Ammon's horn (tissue), 1 donor: ENCODE measurements at regions not wholly inside any gene's neighbourhood (a gene's known extent, or its start where the extent isn't known, plus 50 kb on each side); places are given as distances from the start of the nearest gene placed in this dataset.

ENCODE experiments used
- DNase-seq: peaks from one replicate; pipeline ENCODE4 v3.0.0-alpha.2; 2016; ENCODE audit warnings: low spot score

DNA sequence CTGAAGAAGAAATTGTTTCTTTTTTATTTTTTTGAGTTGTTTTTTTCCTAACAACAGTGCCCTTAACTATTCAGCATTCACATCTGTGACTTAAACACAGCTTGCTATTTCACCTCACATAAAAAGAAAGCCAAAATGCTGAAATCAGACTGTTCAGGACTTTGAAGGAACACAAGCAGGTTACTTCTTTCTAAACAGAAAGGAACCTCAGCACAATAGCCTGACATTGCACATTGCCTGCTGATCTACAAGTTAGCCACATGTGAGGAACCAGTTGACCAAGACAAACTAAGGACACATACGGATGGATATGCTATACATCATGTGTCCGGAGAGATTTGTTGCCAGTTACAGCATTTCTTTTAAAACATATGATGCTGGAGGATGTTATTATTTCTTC lies 331.1 kb downstream of the FSIP2 start:
- no peak for DNase-seq

DNA sequence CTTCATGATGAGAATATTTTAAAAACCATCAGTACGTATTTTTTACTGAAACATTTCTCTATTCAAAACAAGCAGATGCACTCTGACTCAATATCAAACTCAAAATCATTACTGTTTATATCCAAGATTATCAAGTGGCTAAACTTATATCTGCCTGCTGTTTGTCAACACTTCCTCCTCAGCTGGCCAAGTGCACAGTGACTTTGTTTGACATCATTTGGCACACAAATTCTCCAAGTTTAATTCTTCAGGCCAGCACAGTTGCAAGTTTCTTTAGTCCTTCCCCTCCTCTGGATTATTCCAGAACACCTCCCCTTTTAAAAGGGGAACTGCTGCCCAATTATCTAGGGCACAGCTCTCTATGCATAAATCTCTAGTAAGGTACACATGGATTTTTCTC lies 346.6 kb downstream of the FSIP2 start:
- no peak for DNase-seq

DNA sequence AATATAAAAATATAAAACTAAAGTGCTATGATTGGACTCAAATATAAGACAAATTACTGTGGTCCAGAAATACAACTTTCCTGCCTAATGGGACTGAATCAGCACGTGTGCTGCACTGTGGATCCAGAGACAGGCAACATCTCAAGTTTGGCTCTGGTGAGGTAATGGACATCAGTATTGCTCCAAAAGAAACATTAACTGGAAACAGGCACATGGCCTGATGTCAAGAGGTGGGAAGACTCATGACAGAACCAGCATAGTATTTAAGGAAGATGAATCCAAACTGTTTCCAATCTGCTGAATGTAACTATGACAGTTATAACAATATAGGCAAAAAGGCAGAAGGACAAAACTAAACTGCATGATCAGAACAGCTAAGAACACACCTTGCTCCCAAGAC lies 354.6 kb downstream of the FSIP2 start:
- no peak for DNase-seq

DNA sequence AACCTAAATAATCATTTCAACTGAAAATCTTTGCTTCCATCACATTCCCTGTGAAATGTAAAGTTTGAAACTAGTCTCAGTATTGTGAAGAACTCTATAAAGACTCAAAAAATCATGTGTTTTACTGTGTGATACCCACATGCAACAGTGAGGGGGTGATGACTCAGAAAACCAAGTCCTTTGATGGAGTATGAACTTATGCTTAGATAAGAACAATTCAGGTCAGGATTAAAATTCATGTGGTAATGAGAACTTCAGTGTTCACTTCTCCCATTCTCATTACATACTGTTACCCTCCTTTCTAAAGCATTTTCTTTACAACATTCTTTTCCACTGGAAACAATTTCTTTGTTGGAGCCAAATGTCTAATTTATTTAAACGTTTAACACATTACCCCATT lies 360.2 kb downstream of the FSIP2 start:
- DNase-seq: no peak

DNA sequence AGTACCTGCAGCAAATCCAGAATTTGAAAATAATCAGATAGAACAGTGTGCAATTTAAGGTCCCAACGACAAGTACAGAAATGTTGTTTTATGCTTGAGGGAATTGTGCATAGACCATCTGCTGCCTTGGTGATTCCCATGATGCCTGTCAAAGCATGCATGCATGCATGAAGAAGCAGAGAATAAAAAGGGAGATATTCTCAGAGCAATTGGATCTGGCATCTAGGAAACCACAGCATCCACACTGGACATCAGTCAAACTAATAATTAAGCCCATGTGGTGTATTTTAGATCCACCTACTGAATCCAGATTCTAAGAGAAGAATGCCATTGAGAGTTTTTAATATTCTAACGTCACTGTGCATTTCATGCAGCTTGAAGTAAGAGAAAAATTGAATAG lies 361.2 kb downstream of the FSIP2 start:
- DNase-seq: peak; percentile 5

DNA sequence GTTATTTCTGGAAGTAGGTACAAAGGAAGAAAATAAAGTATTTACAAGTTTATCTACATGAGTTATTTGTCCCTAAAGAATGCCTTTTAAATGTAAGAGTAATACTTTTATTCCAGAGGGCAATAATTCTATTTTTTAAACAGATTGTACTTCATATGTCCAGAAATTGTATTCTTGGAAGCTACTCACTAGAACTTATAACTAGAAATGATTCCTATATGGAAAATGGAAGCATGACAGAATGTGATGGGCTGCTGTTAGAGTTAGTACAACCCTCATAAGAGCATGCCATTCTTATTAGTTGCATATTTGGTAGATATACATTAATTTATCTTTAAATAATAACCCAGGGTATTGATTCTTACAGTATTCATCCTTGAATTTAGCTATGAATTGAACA lies 362.0 kb downstream of the FSIP2 start:
- DNase-seq: no peak

DNA sequence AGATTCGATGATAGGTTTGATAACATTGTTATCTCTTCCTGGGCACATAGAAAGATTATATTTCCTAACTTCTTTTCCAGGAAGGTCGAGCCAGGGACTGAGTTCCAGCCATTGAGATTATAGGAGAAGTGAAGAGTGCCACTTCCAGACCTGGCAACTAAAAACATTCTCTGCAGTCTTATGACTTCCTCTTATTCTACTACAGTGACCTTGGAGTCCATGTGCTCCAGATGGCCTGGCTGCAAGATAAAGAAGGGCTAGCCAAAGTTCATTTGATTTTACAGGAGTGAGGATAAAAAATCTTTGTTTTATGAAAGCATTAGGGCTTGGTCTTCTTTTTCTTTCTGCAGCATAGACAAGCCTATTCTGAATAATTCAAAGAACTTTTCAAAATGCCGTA lies 363.0 kb downstream of the FSIP2 start:
- no peak for DNase-seq

DNA sequence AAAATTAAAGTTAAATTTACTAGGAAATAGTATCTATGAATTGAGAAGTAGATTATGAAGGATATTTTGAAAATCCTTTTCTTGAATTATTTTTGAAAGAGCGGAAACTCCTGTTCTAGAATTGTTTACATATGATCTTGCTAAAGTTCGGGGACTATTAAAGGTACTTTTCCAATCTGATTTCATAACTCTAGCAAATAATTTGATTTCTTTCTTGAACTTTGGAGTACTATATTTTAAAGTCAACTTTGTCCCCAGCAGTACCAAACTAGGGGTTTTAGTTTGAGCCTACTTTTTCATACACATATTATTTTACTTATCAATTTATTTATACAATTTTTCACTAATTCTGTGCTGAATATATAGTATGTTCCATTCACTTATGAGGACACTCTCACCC lies 364.7 kb downstream of the FSIP2 start:
- DNase-seq: no peak

DNA sequence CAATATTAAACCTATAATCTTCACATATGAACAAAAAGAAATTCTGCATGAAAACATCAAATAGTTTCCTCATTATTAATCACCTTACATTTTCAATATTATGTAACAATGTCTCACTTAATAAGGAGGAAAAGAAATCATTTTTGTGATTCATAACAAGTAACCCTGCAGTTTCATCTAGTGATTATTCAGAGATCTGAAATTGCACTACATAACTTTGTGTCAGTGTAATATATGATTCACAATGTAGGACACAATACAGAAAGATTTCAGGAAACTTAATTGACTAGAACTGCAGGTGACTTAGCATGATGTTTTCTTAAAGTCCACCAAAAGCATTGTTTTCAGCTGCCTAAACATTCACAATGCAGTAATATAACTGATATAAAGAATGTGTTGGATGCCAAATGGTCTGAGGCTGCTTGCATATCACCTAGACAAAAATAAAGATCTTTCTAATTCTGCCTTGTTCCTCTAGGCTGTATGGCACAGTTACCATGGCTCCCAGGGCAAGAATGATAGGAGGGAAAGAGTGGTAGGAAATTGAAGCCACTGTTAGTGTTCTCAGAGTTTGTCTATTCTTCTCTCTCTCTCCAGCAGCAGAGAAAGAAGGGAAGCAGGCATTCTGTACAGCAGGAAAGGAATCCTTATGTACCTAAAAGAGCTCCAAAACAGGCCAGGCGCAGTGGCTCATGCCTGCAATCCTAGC lies 366.6 kb downstream of the FSIP2 start:
- no peak for DNase-seq

DNA sequence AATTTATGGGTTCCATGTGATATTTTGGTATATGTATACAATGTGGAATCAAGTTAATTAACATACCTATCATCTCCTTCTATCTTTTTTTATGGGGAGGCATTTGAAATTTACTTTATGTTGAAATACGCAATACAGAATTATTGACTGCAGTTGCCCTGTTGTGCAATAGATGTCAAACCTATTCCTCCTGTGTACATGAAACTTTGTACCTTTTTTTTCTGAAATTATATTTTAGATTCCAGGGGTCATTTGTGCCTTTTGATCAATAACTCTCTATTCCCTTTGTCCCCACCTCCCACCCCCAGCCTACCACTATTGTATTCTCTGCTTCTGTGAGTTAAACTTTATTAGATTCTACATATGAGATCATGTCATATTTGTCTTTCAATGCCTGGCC lies 369.9 kb downstream of the FSIP2 start:
- DNase-seq: no peak

DNA sequence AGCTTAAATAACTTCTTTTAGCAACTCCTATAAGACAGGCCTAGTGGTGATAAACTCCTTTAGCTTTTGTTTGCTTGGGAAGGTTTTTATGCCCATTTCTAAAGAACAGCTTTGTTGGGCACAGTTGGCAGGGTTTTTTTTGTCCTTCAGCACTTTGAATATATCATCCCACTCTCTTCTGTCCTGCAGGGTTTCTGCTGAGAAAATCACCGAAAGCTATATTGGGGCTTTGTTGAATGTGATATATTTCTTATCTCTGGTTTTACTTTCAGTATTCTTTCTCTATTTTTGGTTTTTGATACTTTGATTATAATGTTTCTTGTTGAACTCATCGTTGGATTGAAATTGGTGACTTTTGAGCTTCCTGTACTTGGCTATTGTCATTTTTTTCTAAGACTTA lies 372.8 kb upstream of the ZC3H15 start:
- DNase-seq: no peak

DNA sequence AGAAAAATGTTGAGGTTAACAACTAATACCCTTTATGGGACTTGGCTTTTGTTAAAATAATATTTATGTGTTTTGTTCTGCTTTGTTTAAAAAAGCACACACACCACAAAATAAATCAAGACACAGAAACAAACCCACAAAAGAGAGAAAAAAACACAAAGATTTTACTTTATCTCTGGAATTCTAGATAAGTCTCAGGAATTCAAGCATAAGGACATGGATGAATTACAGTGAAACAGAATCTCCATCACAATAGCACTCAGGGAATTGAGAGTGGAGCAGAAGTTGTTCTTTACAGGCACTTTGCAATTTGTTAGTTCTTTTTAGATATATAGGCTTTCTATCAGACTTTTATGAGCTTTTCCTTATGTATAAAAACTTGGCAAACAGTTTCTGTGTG lies 360.9 kb upstream of the ZC3H15 start:
- DNase-seq: no peak

DNA sequence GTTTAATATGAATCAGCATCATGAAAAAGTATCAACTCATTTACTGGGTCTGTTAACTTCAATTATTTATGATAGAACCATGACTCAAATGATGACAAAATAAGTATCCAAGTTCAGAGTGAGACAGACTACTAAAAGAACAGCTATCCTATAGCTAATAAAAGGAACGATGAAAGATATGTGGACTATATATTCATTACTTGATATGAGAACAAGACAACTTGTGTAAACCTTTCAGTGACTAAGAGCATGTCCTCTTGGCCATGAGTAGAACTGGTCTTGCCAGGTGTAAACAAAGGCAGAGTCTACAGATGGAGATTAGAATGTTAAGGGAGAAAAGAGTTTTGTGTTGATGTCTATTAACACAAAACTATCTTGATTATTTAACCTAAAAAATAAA lies 360.4 kb upstream of the ZC3H15 start:
- no peak for DNase-seq

DNA sequence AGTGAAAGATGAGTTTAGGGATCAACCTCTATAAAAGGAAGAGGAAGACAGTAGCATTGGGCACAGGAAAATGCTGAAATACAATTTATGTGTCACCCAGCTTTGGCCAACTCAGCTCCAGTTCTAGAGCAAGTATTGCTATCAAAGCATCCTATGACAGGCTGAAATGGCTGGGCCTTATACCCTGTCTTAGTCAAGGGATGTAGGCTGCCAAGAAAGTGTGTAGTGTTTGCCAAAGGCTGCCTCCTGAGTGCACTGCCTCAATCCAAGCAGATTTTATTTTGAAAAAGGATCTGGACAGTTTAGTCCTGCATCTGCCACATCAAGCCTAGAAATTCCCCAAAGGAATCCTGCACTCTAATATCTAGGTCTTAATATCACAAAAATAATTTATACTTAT lies 359.9 kb upstream of the ZC3H15 start:
- peak; percentile 38 for DNase-seq

DNA sequence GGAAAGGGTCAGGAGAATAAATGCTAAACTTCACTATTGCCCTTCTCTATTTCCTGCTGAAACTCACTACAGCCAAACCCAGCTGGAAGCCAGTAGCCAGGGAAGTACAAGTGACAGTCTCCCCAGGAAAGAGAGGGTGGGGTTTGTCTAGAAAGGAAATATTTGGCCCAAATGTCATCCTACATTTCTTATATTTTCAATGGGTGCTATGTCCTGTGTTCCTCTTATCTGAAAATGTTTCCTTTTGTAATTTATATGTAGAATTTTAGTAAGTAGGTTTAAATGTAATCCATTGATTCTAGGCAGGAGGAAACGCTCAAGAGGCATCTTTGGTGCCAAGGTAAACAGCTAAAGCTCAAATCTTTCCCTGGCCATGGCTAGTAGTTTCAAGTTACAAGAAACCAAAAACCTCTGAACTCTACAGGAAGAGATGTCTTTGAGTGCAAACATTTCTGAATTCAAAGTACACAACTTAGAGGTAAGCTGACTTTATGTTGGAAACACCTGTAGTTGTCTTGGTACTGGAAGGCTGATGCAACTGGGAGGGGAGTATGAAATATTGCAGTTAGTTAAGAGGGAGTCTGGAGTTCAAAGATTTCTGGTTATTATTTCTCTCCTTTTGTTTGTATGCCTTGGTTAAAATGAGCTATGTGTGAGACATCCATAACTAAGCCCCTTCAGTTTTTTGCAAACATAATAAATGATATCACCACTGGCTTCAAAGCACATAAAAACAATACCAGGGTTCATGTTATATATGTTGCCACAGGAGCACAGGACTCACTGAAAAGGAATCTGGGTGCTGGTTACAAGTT lies 356.1 kb upstream of the ZC3H15 start:
- no peak for DNase-seq

DNA sequence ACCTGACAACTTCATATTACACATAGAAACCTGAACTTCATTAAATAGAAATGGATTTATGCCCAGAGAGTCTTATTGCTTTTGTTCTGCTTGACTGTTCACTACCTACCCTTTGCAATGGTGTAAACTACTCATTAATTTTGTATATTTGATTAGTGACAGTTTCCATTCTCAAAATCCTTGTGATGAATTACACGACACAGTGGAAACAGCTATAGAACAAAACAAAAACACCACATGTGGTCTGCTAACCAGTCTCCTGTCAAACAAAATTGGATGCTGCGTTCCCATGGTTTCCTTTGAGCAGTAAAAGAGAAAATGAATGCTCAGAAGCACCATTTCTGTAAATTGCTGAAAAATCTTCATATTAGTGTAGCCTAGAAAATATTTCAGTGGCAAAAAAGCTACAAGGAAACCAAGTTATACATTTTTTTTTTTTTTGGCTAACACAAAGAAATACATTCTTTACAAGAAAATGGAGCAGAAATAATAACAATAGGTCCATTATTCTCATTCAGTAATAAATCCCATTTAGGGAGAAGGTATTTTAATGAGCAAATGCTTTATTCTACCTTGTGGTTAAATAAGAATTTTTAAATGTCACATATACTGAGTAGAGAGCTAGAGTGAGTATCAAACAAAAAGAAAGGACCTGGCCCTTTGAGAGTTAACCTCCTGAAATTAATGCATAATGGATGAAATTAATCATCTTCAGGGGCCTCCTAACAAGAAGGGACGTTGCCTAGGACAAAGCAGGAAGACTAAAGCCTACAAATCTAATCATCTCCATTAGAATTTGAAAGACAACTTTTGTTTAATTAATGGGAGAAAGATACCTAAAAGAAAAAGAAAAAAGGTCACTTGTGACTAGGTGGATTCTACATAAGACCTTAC lies 355.1 kb upstream of the ZC3H15 start:
- DNase-seq: peak; percentile 40

DNA sequence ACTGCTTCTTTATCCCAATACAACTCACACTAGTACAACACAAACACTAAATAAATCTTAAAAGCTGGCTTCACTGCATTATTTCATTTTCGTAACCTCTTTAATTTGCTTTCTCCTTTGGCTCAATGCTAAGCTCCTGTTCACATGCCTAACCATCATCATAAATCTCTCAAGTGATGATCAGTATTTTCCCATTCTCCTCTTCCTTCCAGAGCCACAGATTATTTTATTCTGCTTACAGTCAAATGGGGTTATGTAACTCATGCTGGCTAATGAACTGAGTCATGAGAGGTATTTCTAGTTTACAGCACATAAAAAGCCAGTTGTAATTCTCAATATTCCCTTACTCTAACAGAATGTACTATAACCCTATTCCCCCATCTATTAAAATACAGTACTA lies 350.4 kb upstream of the ZC3H15 start:
- DNase-seq: peak; percentile 10

DNA sequence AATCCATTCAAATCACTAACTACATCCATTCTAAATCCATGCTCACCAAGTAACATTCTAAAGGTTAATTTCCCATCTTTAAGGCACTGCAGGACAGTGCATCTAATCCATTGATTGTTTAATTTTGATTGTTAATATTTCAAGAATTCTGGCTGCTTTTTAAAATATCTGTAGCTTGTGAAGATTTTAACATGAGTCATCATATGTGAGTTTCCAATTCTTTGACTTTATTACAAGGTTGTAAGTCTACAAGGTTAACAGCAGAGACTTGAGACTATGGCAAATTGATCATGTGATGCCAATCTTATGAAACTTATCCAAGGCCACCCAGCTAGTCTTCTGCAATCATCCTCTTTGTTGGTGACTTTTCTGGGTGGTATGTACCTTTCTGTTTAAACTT lies 349.2 kb upstream of the ZC3H15 start:
- no peak for DNase-seq

DNA sequence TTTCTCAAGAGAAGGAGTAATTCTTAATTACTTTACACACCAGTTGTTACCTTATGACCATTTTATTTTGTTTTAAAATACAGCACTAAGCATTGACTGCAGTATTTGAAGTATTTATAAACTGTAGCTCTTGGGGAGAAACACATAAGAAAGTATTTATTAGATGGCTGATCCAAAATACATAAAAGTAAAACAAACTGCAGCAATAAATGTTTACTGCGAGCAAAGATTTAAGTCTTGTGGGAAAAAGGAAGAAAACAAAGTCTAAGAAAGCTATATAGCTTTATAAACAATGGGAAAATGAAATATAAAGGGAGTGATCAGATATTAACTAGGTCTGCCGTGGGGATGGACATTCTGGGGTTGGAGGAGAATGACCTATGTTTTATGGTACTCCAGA lies 347.2 kb upstream of the ZC3H15 start:
- no peak for DNase-seq

DNA sequence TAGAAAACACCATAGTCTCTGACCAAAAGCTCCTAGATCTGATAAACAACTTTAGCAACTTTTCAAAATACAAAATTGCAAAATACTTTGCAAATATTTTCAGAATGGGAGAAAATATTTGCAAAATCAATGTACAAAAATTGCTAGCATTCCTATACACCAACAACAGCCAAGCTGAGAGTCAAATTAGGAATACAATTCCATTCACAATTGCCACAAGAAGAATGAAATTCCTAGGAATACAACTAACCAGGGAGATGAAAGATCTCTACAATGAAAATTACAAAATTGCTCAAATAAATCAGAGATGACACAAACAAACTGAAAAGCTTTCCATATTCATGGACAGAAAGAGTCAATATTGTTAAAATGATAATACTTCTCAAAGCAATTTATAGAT lies 327.0 kb upstream of the ZC3H15 start:
- DNase-seq: no peak

DNA sequence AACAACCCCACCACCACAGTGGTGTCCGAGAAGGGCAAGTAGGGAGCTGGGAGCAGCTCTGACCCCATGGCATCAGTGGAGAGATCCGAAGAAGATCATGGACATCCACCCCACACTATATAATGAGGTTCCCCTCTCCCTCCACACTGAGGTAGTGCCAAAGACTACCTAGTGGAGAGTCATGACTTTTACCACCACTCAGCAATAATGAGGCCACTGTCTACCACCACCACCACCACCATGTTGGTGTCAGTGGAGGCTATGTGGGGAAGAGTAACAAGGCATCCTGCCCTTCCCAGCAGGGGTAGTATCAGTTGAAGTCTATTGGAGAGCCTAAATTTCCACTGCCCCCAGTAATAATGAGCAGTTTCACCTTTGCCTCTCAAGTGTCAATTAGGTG lies 321.7 kb upstream of the ZC3H15 start:
- no peak for DNase-seq

DNA sequence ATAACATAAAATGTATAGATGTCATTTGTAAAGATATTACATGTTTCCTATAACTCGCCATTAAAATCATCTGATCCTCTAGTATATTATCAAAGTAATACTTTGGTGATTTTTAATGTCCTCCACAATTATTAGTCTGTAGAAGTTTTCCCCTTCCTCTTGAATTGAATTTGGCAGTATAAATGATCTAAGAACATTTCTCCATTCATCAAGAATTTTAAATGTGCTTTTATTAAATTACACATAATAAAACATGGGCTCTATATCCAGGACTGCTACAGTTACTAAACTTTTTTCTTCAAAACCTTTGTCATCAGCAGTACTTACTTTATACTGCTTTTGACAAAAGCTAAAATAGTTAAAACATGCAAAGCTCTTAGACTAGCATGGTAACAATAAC lies 315.4 kb upstream of the ZC3H15 start:
- no peak for DNase-seq

DNA sequence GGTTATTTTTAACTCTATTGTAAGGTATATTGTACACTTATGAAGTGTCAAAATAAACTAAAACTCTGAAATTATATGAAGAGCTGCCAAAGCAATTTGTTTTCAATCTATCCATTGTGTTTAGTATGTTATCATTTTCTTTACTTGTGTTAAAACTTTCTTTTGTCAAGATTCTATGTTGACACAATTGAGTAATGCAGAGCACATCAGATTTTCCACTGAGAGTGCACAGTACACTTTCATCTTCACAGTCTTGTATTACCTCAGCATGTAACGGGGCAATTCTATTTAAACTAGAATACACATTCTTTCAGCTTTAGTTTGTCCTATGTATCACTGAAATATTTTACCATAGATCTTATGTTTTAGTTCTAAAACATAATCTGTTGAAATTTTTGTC lies 304.4 kb upstream of the ZC3H15 start:
- DNase-seq: no peak
